ENCODE measurements at regions not wholly inside any gene's neighbourhood (a gene's known extent, or its start where the extent isn't known, plus 50 kb on each side); places are given as distances from the start of the nearest gene placed in this dataset.

DNA sequence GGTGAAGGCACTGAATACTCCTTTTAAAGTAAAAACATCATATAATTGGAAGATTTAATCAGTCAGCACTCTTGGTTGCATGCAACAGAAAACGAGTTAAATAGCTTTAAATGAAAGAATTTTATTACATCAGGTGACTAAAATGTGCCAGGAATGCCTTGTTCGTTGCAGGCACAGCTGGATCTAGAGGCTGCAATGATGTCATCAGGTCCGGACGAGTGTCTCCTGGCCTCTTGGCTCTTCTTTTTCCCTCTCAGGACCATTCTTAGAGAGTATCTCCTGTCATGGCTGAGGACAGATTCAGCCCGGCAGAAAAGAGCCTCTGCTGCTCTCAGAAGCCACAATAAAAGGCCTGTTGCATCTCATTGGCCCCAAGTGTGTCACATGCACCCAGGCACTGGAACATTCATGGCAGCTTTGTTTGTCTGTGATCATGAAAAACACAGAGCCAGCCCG lies 510.7 kb upstream of the SULF2 start:
- POLR2A ChIA-PET, result interaction anchor here (1.2 to 1.9 kb wide), 3 partner anchors 277 to 510 kb away, joined by 4 to 6 read pairs (median 4); no protein-coding TSS in a partner anchor
- TF ChIP-seq, protein P1, sequence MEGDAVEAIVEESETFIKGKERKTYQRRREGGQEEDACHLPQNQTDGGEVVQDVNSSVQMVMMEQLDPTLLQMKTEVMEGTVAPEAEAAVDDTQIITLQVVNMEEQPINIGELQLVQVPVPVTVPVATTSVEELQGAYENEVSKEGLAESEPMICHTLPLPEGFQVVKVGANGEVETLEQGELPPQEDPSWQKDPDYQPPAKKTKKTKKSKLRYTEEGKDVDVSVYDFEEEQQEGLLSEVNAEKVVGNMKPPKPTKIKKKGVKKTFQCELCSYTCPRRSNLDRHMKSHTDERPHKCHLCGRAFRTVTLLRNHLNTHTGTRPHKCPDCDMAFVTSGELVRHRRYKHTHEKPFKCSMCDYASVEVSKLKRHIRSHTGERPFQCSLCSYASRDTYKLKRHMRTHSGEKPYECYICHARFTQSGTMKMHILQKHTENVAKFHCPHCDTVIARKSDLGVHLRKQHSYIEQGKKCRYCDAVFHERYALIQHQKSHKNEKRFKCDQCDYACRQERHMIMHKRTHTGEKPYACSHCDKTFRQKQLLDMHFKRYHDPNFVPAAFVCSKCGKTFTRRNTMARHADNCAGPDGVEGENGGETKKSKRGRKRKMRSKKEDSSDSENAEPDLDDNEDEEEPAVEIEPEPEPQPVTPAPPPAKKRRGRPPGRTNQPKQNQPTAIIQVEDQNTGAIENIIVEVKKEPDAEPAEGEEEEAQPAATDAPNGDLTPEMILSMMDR (IDR thresholded peaks at IDR 0.05; ENCODE audit: insufficient read depth, low read length, missing control alignments), result no peak
- CTCF ChIA-PET, result interaction anchor here (0.7 to 4.9 kb wide), 24 partner anchors 9 to 967 kb away, joined by 3 to 50 read pairs (median 4); no protein-coding TSS in a partner anchor
- no peak overlapping the region for H3K4me3 ChIP-seq (ENCODE audit: low read depth, low read length)
- no peak for DNase-seq (ENCODE audit: low read depth, low spot score)

GRCh38 chr20:48295445-48295903 lies 510.2 kb upstream of the SULF2 start:
- no peak overlapping the region for H3K4me3 ChIP-seq (ENCODE audit: low read depth, low read length)
- CTCF ChIA-PET, result interaction anchor here (0.7 to 4.9 kb wide), 22 partner anchors 9 to 967 kb away, joined by 3 to 50 read pairs (median 4); no protein-coding TSS in a partner anchor
- peak; percentile 81 for DNase-seq (ENCODE audit: low read depth, low spot score)
- POLR2A ChIA-PET, result interaction anchor here (1.2 to 1.9 kb wide), 3 partner anchors 277 to 509 kb away, joined by 4 to 6 read pairs (median 4); no protein-coding TSS in a partner anchor
- TF ChIP-seq, protein P1 (IDR thresholded peaks at IDR 0.05; ENCODE audit: insufficient read depth, low read length, missing control alignments), result peak; percentile 45

GRCh38 chr20:48294942-48295341 lies 509.7 kb upstream of the SULF2 start:
- POLR2A ChIA-PET, result interaction anchor here (1.3 to 1.9 kb wide), 2 partner anchors 276 to 509 kb away, joined by 4 to 6 read pairs; no protein-coding TSS in a partner anchor
- no peak for DNase-seq (ENCODE audit: low read depth, low spot score)
- TF ChIP-seq, protein P1 (IDR thresholded peaks at IDR 0.05; ENCODE audit: insufficient read depth, low read length, missing control alignments), result no peak
- CTCF ChIA-PET, result interaction anchor here (0.7 to 4.9 kb wide), 13 partner anchors 8 to 636 kb away, joined by 3 to 50 read pairs (median 7); no protein-coding TSS in a partner anchor
- H3K4me3 ChIP-seq (ENCODE audit: low read depth, low read length), result no peak overlapping the region

GRCh38 chr20:48294196-48294595 lies 508.9 kb upstream of the SULF2 start:
- ChIA-PET POLR2A (interaction anchor here (0.7 kb wide), 1 partner anchor 1604 kb away, joined by 3 read pairs; no protein-coding TSS in a partner anchor), CTCF (interaction anchor here (0.9 to 4.9 kb wide), 6 partner anchors 8 to 631 kb away, joined by 4 to 50 read pairs (median 26); no protein-coding TSS in a partner anchor)
- no peak overlapping the region for H3K4me3 ChIP-seq (ENCODE audit: low read depth, low read length)
- DNase-seq (ENCODE audit: low read depth, low spot score), result no peak
- TF ChIP-seq, protein P1 (IDR thresholded peaks at IDR 0.05; ENCODE audit: insufficient read depth, low read length, missing control alignments), result no peak

- no peak overlapping the region for H3K4me3 ChIP-seq (ENCODE audit: low read depth, low read length)
- TF ChIP-seq, protein P1 (IDR thresholded peaks at IDR 0.05; ENCODE audit: insufficient read depth, low read length, missing control alignments), result no peak
- DNase-seq (ENCODE audit: low read depth, low spot score), result no peak
- ChIA-PET CTCF (interaction anchor here (0.9 to 4.9 kb wide), 5 partner anchors 327 to 630 kb away, joined by 3 to 50 read pairs (median 31); no protein-coding TSS in a partner anchor), POLR2A (interaction anchor here (0.7 kb wide), 1 partner anchor 1604 kb away, joined by 3 read pairs; no protein-coding TSS in a partner anchor)
Observed at GRCh38 chr20:48293671-48294070, 508.4 kb upstream of the SULF2 start.

DNA sequence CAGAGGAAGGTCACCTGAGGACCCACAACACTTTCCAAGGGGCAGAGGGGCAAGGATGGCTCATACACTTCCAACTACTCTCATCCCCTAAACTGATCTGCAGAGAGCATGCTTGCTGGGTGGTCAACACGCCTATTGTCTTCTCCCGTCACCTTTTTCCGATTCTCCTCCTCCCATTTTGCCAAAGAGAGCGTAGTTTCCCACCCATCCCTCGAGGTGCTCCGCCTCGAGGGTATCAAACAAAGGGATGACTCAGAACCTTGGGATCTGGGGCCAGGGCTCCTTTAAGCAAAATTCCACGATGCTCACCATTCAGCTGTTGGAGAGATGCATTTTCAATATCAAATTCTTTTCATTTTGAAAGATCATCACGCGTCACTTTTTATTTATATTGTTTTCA lies 507.5 kb upstream of the SULF2 start:
- TF ChIP-seq, protein P1 (IDR thresholded peaks at IDR 0.05; ENCODE audit: insufficient read depth, low read length, missing control alignments), result no peak
- no peak for DNase-seq (ENCODE audit: low read depth, low spot score)
- H3K4me3 ChIP-seq (ENCODE audit: low read depth, low read length), result no peak overlapping the region
- ChIA-PET CTCF (interaction anchor here (0.9 to 1.0 kb wide), 2 partner anchors 328 to 507 kb away, joined by 3 read pairs; no protein-coding TSS in a partner anchor), POLR2A (no interaction called here)

All from AG04449 (cell line).